ENCODE measurements at regions not wholly inside any gene's neighbourhood (a gene's known extent, or its start where the extent isn't known, plus 50 kb on each side); places are given as distances from the start of the nearest gene placed in this dataset.

- DNase-seq = no peak
These were observed 306.2 kb upstream of the PITRM1 start for GRCh38 chr10:3478632-3479240.

GRCh38 chr10:3478153-3478552 lies 305.6 kb upstream of the PITRM1 start:
- no peak for DNase-seq

GRCh38 chr10:3477683-3478082 lies 305.1 kb upstream of the PITRM1 start:
- DNase-seq = no peak

GRCh38 chr10:3476640-3477448 lies 304.3 kb upstream of the PITRM1 start:
- no peak for DNase-seq

- peak; percentile 52 for DNase-seq
These were observed 303.6 kb upstream of the PITRM1 start for GRCh38 chr10:3476186-3476585.

DNA sequence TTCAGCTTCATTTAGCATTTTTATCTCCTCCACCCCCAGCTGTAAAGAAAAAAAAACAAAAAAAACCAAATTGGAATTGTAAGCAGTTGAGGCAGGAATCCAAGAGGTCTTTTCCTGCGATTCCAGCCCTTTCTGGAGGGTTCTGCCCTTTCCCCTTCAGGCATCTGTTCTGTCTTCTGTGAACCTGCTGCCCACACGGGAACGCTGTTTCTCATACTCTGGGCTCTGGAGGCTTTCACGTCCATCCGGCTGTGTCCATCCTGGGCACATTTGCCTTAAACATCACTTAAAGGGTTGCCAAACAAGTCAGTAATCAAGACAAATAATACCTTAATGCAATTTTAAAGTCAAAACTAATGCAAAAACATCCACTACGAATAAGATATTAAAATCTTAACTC lies 302.8 kb upstream of the PITRM1 start:
- DNase-seq = no peak

DNA sequence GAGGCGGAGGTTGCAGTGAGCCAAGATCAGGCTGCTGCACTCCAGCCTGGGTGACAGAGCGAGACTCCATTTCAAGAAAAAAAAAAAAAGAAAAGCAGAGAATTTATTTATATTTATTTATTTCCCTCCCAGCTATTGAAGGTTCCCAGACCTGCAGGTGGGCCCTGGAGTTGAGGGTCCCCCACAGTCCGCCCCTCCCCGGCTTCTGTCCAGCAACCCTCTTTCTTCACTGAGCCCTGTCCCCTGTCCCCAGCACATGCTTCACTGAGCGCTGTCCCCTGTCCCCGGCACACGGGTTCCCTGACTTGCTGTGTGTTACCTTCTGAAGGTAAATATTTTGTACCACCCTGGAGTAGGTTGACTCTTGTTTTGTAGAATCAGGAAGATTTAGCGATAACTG lies 301.7 kb upstream of the PITRM1 start:
- DNase-seq = no peak

GRCh38 chr10:3473271-3473670 lies 300.7 kb upstream of the PITRM1 start:
- peak; percentile 0 for DNase-seq

GRCh38 chr10:3472287-3473051 lies 299.9 kb upstream of the PITRM1 start:
- peak; percentile 69 for DNase-seq

DNA sequence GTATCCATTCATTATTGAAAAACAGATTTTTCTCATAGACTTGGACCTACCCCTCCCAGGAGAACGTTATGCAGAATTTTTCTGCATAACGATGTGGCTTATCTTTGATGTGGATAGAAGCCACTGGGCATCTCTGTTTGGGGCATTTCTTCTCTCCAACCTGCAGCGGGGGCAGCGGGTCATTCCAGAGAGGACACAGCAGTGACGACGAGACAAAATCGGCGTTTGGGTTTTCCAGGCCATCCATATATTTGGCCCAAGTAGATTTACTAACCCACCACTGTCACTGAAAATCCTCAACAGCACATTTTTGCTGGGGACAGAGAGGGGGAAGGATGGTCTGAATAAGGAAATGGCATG lies 299.3 kb upstream of the PITRM1 start:
- DNase-seq = no peak

GRCh38 chr10:3471472-3471871 lies 298.9 kb upstream of the PITRM1 start:
- DNase-seq = no peak

- no peak for DNase-seq
These were observed 297.6 kb upstream of the PITRM1 start for GRCh38 chr10:3470191-3470590.

DNA sequence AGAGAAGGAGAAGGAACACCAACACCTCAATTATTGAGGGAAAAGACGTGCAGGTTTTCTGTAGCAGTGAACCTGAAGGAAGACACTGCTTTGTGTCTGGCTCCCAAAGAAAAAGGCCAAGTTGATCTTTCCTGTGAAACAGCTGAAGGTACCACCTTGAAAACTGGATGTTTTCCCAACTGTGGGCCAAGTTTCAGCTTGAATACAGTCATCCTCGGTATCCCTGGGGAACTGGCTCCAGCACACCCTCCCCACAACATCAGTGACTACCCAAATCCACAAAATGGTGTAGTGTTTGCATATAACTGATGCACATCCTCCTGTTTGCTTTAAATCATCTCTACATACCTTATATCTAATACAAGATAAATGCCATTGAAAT lies 297.0 kb upstream of the PITRM1 start:
- DNase-seq = no peak

DNA sequence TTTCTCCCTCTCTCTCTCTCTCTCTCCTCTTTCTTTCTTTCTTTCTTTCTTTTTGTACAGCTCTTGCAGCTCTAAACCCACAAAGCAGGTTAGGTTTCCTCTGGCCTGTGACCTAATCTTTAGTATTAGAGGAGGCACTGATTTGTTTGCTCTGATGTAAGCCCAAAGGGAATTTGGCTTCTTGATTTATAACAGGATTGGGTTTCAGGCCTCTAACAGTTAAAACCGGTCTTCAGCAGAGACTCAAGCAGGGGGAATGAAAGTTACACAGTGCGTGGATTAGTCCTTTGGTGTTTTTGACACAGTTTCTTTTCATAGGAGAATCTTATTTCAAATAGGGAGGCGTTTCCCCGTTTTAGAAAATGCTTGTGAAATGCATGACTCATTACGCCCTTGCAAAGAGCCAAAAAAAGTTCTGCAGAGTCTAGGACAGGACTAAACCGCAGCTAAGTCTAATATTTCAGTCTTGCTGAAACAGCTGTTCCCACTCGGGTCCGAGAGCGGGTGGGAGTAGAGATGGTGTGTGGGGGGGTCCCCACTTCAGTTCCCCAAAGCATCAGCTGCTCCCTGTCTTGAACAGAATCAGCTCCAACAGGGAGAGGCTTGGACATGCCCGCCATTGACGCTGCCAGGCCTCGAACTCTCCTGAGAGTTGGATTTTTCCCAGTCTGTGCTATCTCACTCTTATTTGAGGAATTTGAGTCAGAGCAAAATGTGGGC lies 296.5 kb upstream of the PITRM1 start:
- no peak for DNase-seq

- no peak for DNase-seq
These were observed 294.7 kb upstream of the PITRM1 start for GRCh38 chr10:3467052-3467951.

- DNase-seq = no peak
These were observed 292.9 kb upstream of the PITRM1 start for GRCh38 chr10:3465406-3465891.

DNA sequence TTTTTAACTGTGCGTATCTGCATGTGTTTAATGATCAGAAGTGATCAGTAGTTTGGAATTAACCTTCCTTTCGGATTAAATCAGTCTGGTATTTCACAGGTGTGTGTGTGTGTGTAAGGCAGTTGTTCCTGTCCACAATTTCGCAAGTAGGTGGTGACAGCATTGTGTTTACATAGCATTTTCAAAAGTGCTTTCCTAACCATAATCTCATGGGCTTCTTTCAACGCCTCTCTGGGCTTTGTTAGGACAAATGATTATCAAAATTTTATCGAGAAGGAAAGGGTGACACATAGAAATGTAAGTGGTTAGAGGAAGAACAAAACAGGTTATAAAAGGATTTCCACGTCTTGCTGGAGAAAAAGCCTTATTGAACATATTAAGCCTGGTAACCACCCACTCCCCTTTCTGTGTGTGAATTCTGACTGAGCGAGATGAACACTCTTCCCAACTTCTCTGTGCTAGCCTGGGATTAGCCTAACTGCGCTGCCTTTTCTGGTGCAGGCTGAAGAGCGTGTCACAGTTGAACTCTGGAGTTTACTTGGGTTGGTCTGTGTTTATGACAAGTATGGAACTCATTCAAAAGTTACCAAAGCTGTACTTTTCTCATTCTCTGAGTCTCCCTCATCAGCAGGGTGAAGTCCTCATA lies 292.3 kb upstream of the PITRM1 start:
- DNase-seq = no peak

DNA sequence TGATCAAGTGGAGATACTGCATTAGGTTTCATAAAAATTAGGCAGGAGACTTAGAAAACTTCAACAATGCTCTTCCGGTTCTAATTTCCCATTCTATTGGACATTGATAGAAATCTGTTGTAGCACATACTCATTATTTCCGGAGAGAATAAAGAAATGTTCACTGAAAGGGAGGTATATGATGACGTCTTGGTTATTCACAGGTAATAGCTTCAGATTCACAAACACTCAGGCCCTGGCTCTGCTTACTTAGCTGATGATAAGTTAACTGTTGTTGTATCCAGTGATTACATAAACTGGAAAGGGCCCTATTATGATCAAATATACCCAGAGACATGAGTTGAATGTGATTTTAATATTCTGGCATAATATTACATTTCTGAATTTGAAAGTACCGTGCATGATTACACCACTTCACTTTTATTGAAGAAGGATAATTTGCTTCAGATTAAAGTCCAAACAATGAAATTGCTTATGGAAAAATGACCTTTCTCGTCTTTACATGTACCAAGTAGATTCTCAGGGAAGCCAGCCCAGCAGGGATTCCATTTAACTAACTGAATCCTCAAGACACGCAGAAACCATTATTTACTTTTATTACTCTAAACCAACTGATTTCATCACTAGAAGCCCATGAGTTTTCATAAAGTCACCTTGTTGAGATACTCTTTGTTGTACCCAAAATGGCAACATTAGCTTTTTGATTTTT lies 288.0 kb upstream of the PITRM1 start:
- no peak for DNase-seq

- DNase-seq = peak; percentile 38
These were observed 283.1 kb upstream of the PITRM1 start for GRCh38 chr10:3455385-3456334.
